Astrocyte (in vitro differentiated cells and primary cell): ENCODE measurements at regions not wholly inside any gene's neighbourhood (a gene's known extent, or its start where the extent isn't known, plus 50 kb on each side); places are given as distances from the start of the nearest gene placed in this dataset.

Experiments used
- DNase-seq: peaks from one replicate; pipeline ENCODE4 v3.0.0-alpha.2; 2010; ENCODE audit warnings: low read depth
- FAIRE-seq: peaks from 2 replicates; lab custom pipeline; 2011; peaks lifted over from hg19 to GRCh38; lab: Jason Lieb, UNC
- H2AFZ ChIP-seq: 2 replicates; pipeline ENCODE4 v1.6.0; 2012; ENCODE audit warnings: low read depth, low read length, inconsistent platforms
- H3K27ac ChIP-seq: 2 replicates; pipeline ENCODE4 v1.5.1; 2011; ENCODE audit warnings: low read depth, low read length, inconsistent platforms
- H3K27me3 ChIP-seq: 2 replicates; pipeline ENCODE4 v1.6.0; 2011; ENCODE audit warnings: low read length, inconsistent platforms; ENCODE audit not compliant: insufficient read depth
- H3K36me3 ChIP-seq: 2 replicates; pipeline ENCODE4 v1.5.1; 2011; ENCODE audit warnings: low read length, inconsistent platforms; ENCODE audit not compliant: insufficient read depth
- H3K4me1 ChIP-seq: 2 replicates; pipeline ENCODE4 v1.5.1; 2011; ENCODE audit warnings: low read length, inconsistent platforms; ENCODE audit not compliant: insufficient read depth
- H3K4me2 ChIP-seq: 2 replicates; pipeline ENCODE4 v1.6.0; 2012; ENCODE audit warnings: low read length, inconsistent platforms
- H3K4me3 ChIP-seq: 2 replicates; pipeline ENCODE4 v1.5.1; 2011; ENCODE audit warnings: low read depth, mild to moderate bottlenecking, low read length, inconsistent platforms; ENCODE audit not compliant: insufficient read depth
- H3K79me2 ChIP-seq: 2 replicates; pipeline ENCODE4 v1.6.0; 2012; ENCODE audit warnings: mild to moderate bottlenecking, low read length, inconsistent platforms; ENCODE audit not compliant: insufficient read depth
- H3K9ac ChIP-seq: 2 replicates; pipeline ENCODE4 v1.6.0; 2012; ENCODE audit warnings: mild to moderate bottlenecking, low read length, inconsistent platforms
- H3K9me3 ChIP-seq: 2 replicates; pipeline ENCODE4 v1.5.1; 2012; ENCODE audit warnings: low read depth, mild to moderate bottlenecking, low read length, inconsistent platforms; ENCODE audit not compliant: insufficient read depth
- H4K20me1 ChIP-seq: 2 replicates; pipeline ENCODE4 v1.6.0; 2012; ENCODE audit warnings: low read length, inconsistent platforms; ENCODE audit not compliant: insufficient read depth
- H3K27ac Mint-ChIP-seq: one replicate; pipeline ENCODE4 v1.8.0; 2021; ENCODE audit warnings: mild to moderate bottlenecking, mixed read lengths; ENCODE audit not compliant: unreplicated experiment
- H3K27me3 Mint-ChIP-seq: one replicate; pipeline ENCODE4 v1.8.0; 2021; ENCODE audit warnings: low read depth, mixed read lengths; ENCODE audit not compliant: unreplicated experiment
- H3K36me3 Mint-ChIP-seq: one replicate; pipeline ENCODE4 v1.8.0; 2021; ENCODE audit warnings: low read depth, mixed read lengths; ENCODE audit not compliant: unreplicated experiment
- H3K4me1 Mint-ChIP-seq: one replicate; pipeline ENCODE4 v1.8.0; 2021; ENCODE audit warnings: low read depth, mixed read lengths; ENCODE audit not compliant: unreplicated experiment
- H3K4me3 Mint-ChIP-seq: one replicate; pipeline ENCODE4 v1.8.0; 2021; ENCODE audit warnings: mild to moderate bottlenecking, moderate library complexity, mixed read lengths; ENCODE audit not compliant: unreplicated experiment
- H3K9me3 Mint-ChIP-seq: one replicate; pipeline ENCODE4 v1.8.0; 2021; ENCODE audit warnings: mild to moderate bottlenecking, mixed read lengths; ENCODE audit not compliant: unreplicated experiment
- CTCF ChIP-seq: IDR thresholded peaks from 2 replicates; pipeline ENCODE4 v1.5.1; 2011; ENCODE audit warnings: low read depth, mild to moderate bottlenecking, inconsistent platforms, low read length, moderate library complexity; ENCODE audit not compliant: insufficient read depth
- EZH2 ChIP-seq: IDR thresholded peaks from 2 replicates; pipeline ENCODE4 v1.6.1; 2012; ENCODE audit warnings: mild to moderate bottlenecking, low read length, inconsistent platforms; ENCODE audit not compliant: insufficient read depth

DNA sequence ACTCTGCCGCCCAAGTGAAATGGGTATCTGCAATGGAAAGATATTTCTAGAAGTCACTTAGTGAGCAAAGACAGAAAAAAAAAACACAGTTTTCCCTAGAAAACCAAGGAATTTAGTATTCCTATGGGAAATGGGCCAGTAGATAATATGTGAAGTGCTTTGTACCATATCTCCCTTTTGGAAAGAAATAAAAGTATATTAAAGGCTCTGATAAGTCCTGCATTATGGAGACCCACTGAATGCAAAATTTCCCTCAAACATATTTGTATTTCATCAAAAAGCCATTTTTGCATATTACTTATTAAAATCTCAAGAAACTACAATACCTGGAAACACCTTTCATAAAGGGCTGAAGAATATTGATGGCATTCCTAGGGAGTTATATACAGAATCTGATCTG is 51.6 kb upstream of the DYNLRB2 start:
- FAIRE-seq (no peak), DNase-seq (no peak)
- Histone ChIP-seq H3K4me3 (no peak overlapping the region), H3K4me1 (no peaks in the 10 kb centered on the region), H4K20me1 (no peaks in the 10 kb centered on the region), H3K79me2 (no peaks in the 10 kb centered on the region), H3K36me3 (no peaks in the 10 kb centered on the region), H2AFZ (no peak overlapping the region), H3K9me3 (no peaks in the 10 kb centered on the region), H3K4me2 (no peak overlapping the region), H3K27ac (no peak overlapping the region), H3K9ac (no peak overlapping the region), H3K27me3 (no peaks in the 10 kb centered on the region)
- no peaks in the 10 kb centered on the region for H3K36me3 Mint-ChIP-seq
- TF ChIP-seq EZH2 (no peak), CTCF (no peak)
- no peak overlapping the region for H3K27ac Mint-ChIP-seq
- no peak overlapping the region for H3K4me3 Mint-ChIP-seq
- H3K4me1 Mint-ChIP-seq, result no peaks in the 10 kb centered on the region
- no peaks in the 10 kb centered on the region for H3K9me3 Mint-ChIP-seq
- H3K27me3 Mint-ChIP-seq, result peaks cover 3% of the 10 kb centered on the region

- Histone ChIP-seq H3K27me3 (no peaks in the 10 kb centered on the region), H3K4me1 (no peaks in the 10 kb centered on the region), H3K9ac (no peak overlapping the region), H3K36me3 (no peaks in the 10 kb centered on the region), H4K20me1 (no peaks in the 10 kb centered on the region), H3K9me3 (no peaks in the 10 kb centered on the region), H3K27ac (no peak overlapping the region), H3K4me3 (no peak overlapping the region), H3K4me2 (no peak overlapping the region), H2AFZ (no peak overlapping the region), H3K79me2 (no peaks in the 10 kb centered on the region)
- FAIRE-seq (no peak), DNase-seq (no peak)
- TF ChIP-seq EZH2, result no peak
- TF ChIP-seq CTCF, result no peak
- no peak overlapping the region for H3K27ac Mint-ChIP-seq
- H3K4me3 Mint-ChIP-seq, result no peak overlapping the region
- H3K27me3 Mint-ChIP-seq, result peaks cover 3% of the 10 kb centered on the region
- peaks cover 2% of the 10 kb centered on the region for H3K9me3 Mint-ChIP-seq
- H3K36me3 Mint-ChIP-seq, result no peaks in the 10 kb centered on the region
- no peaks in the 10 kb centered on the region for H3K4me1 Mint-ChIP-seq
Measured at GRCh38 chr16:80488167-80488566, 52.6 kb upstream of the DYNLRB2 start.

GRCh38 chr16:80480664-80481063 is 60.1 kb upstream of the DYNLRB2 start:
- Histone ChIP-seq H3K9me3 (no peaks in the 10 kb centered on the region), H3K4me2 (no peak overlapping the region), H3K79me2 (no peaks in the 10 kb centered on the region), H4K20me1 (no peaks in the 10 kb centered on the region), H3K4me3 (no peak overlapping the region), H3K27me3 (no peaks in the 10 kb centered on the region), H3K27ac (no peak overlapping the region), H2AFZ (no peak overlapping the region), H3K4me1 (no peaks in the 10 kb centered on the region), H3K9ac (no peak overlapping the region), H3K36me3 (no peaks in the 10 kb centered on the region)
- no peak overlapping the region for H3K27ac Mint-ChIP-seq
- no peaks in the 10 kb centered on the region for H3K4me1 Mint-ChIP-seq
- peaks cover 4% of the 10 kb centered on the region for H3K9me3 Mint-ChIP-seq
- no peak overlapping the region for H3K4me3 Mint-ChIP-seq
- peaks cover 20% of the 10 kb centered on the region for H3K27me3 Mint-ChIP-seq
- peaks cover 3% of the 10 kb centered on the region for H3K36me3 Mint-ChIP-seq
- FAIRE-seq, result no peak
- TF ChIP-seq CTCF, result no peak
- no peak for TF ChIP-seq EZH2
- no peak for DNase-seq
